SIG-M5 treated with dmso at 0.1 percent for 504 hours (cell line): ENCODE measurements at regions not wholly inside any gene's neighbourhood (a gene's known extent, or its start where the extent isn't known, plus 50 kb on each side); places are given as distances from the start of the nearest gene placed in this dataset.

Source experiments
- DNase-seq: peaks from one replicate; lab custom pipeline; 2025; ENCODE audit not compliant: unreplicated experiment; lab: John Stamatoyannopoulos, UW

- no peak for DNase-seq
These were observed 251.1 kb downstream of the HAO1 start for GRCh38 chr20:7689151-7689550.

GRCh38 chr20:7691647-7692269 is 248.5 kb downstream of the HAO1 start:
- no peak for DNase-seq

GRCh38 chr20:7692478-7692877 is 247.8 kb downstream of the HAO1 start:
- DNase-seq, result no peak

- DNase-seq, result no peak
These were observed 246.5 kb downstream of the HAO1 start for GRCh38 chr20:7693761-7694160.

- DNase-seq, result no peak
These were observed 245.2 kb downstream of the HAO1 start for GRCh38 chr20:7695051-7695495.

- DNase-seq, result no peak
These were observed 244.6 kb downstream of the HAO1 start for GRCh38 chr20:7695635-7696034.

- DNase-seq, result no peak
These were observed 243.9 kb downstream of the HAO1 start for GRCh38 chr20:7696311-7696710.

GRCh38 chr20:7702141-7702540 is 238.1 kb downstream of the HAO1 start:
- no peak for DNase-seq

GRCh38 chr20:7703551-7703961 is 236.7 kb downstream of the HAO1 start:
- DNase-seq, result no peak

- no peak for DNase-seq
These were observed 236.3 kb downstream of the HAO1 start for GRCh38 chr20:7703996-7704395.

- DNase-seq, result no peak
These were observed 232.1 kb downstream of the HAO1 start for GRCh38 chr20:7708112-7708511.

- no peak for DNase-seq
These were observed 231.5 kb downstream of the HAO1 start for GRCh38 chr20:7708782-7709181.

GRCh38 chr20:7710440-7710839 is 229.8 kb downstream of the HAO1 start:
- no peak for DNase-seq

GRCh38 chr20:7712661-7713060 is 227.6 kb downstream of the HAO1 start:
- DNase-seq, result no peak

GRCh38 chr20:7714549-7714948 is 225.7 kb downstream of the HAO1 start:
- no peak for DNase-seq

- no peak for DNase-seq
These were observed 223.8 kb downstream of the HAO1 start for GRCh38 chr20:7716286-7716972.

- no peak for DNase-seq
These were observed 217.7 kb downstream of the HAO1 start for GRCh38 chr20:7722564-7722963.

- DNase-seq, result no peak
These were observed 217.0 kb downstream of the HAO1 start for GRCh38 chr20:7723284-7723683.

GRCh38 chr20:7728338-7728737 is 211.9 kb downstream of the HAO1 start:
- no peak for DNase-seq

- no peak for DNase-seq
These were observed 206.0 kb downstream of the HAO1 start for GRCh38 chr20:7734216-7734615.

GRCh38 chr20:7736336-7736735 is 203.9 kb downstream of the HAO1 start:
- no peak for DNase-seq

GRCh38 chr20:7741866-7742265 is 198.4 kb downstream of the HAO1 start:
- no peak for DNase-seq

- DNase-seq, result no peak
These were observed 197.8 kb downstream of the HAO1 start for GRCh38 chr20:7742479-7742878.
